ENCODE measurements at regions not wholly inside any gene's neighbourhood (a gene's known extent, or its start where the extent isn't known, plus 50 kb on each side); places are given as distances from the start of the nearest gene placed in this dataset.

DNA sequence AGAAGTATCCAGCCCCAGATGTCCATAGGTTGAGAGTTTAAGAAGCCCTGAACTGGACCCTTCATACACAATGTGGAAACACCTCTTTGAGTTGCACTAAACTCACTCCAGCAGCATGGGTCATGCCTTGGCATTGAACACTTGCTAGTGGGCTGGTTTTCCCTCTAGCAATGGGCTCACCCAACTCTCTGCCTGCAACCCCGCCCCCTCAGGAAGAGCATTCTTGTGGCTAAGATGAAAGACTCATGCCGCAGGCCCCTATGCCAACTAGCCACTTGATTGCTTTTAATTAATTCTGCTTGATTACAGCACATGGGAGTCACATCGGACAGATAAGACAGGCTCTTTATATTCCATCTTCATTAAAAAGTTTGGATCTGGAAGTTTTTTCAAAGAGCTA lies 136.5 kb upstream of the GJB5 start:
- Histone ChIP-seq H3K9me3 (ENCODE audit: control insufficient read depth, low read depth, low read length) (no peaks in the 10 kb centered on the region), H4K91ac (ENCODE audit: insufficient read length, low read depth, low read length) (no peak overlapping the region), H3K27ac (ENCODE audit: insufficient read length, low read depth, low read length) (no peak overlapping the region), H3K23me2 (ENCODE audit: insufficient read length, low read depth, low read length, poor library complexity, severe bottlenecking) (no peaks in the 10 kb centered on the region), H3T11ph (ENCODE audit: low read length) (no peak overlapping the region), H2BK120ac (ENCODE audit: low read depth, low read length, poor library complexity, severe bottlenecking) (no peak overlapping the region), H3K4ac (ENCODE audit: low read depth, low read length) (no peak overlapping the region), H3K4me1 (ENCODE audit: insufficient read depth, low read length) (no peaks in the 10 kb centered on the region), H2BK20ac (ENCODE audit: low read depth, low read length, poor library complexity, severe bottlenecking) (no peak overlapping the region), H4K5ac (ENCODE audit: insufficient read length, low read depth, low read length) (no peak overlapping the region), H3K9ac (ENCODE audit: extremely low read depth, insufficient read length, low read length) (no peak overlapping the region), H2AK5ac (ENCODE audit: insufficient read length, low read length) (no peak overlapping the region), H3K18ac (ENCODE audit: insufficient read length, low read depth, low read length) (no peak overlapping the region), H2BK12ac (ENCODE audit: insufficient read length, low read depth, low read length) (no peak overlapping the region), H3K79me2 (ENCODE audit: insufficient read depth, low read length) (no peaks in the 10 kb centered on the region), H3K14ac (ENCODE audit: insufficient read depth, low read length) (no peak overlapping the region), H3K56ac (ENCODE audit: insufficient read length, low read depth, low read length) (no peak overlapping the region), H2BK5ac (ENCODE audit: insufficient read length, low read length) (no peak overlapping the region), H4K20me1 (ENCODE audit: control insufficient read depth, insufficient read depth, insufficient read length) (no peaks in the 10 kb centered on the region), H3K23ac (ENCODE audit: insufficient read length, low read depth, low read length) (no peak overlapping the region), H4K8ac (replicated peaks; ENCODE audit: insufficient read length, low read depth, low read length) (no peak overlapping the region), H2AFZ (ENCODE audit: low read length) (no peak overlapping the region), H3K27me3 (ENCODE audit: insufficient read depth, low read length) (no peaks in the 10 kb centered on the region), H3K79me1 (ENCODE audit: insufficient read depth, low read depth, low read length, poor library complexity, severe bottlenecking) (no peaks in the 10 kb centered on the region), H2BK15ac (ENCODE audit: low read depth, low read length) (no peak overlapping the region), H3K4me2 (ENCODE audit: insufficient read depth, insufficient read length, low read length) (no peak overlapping the region)
- H3K27ac Mint-ChIP-seq, result no peak overlapping the region
- H3K4me1 Mint-ChIP-seq, result no peaks in the 10 kb centered on the region
- H3K4me3 Mint-ChIP-seq, result no peak overlapping the region
- WGBS (ENCODE audit: extremely low coverage, insufficient read length, low lambda C conversion rate), result no CpG with 5 or more reads among the region's 3 CpGs
- no peaks in the 10 kb centered on the region for H3K9me3 Mint-ChIP-seq
- no peak for DNase-seq
- TF ChIP-seq CTCF (conservative IDR thresholded peaks at IDR 0.05), result no peak
- H3K36me3 Mint-ChIP-seq (ENCODE audit: insufficient read depth in 1 of 3, low read depth in 3 of 3), result no peaks in the 10 kb centered on the region
- H3K27me3 Mint-ChIP-seq (ENCODE audit: low read depth), result peaks cover 7% of the 10 kb centered on the region

All from H9 (cell line).